ENCODE measurements at regions not wholly inside any gene's neighbourhood (a gene's known extent, or its start where the extent isn't known, plus 50 kb on each side); places are given as distances from the start of the nearest gene placed in this dataset.

- H3K4me3 ChIP-seq (replicated peaks; ENCODE audit: low read depth, low read length), result no peak overlapping the region
- DNase-seq (ENCODE audit: extremely low read depth, low read depth), result no peak
- TF ChIP-seq CTCF (IDR thresholded peaks at IDR 0.05; ENCODE audit: low read depth, low read length, missing control alignments), result no peak
These were observed 98.0 kb upstream of the DDX18 start for GRCh38 chr2:117716505-117716904.

GRCh38 chr2:117717072-117717471 is 97.4 kb upstream of the DDX18 start:
- H3K4me3 ChIP-seq (replicated peaks; ENCODE audit: low read depth, low read length), result no peak overlapping the region
- DNase-seq (ENCODE audit: extremely low read depth, low read depth), result no peak
- no peak for TF ChIP-seq CTCF (IDR thresholded peaks at IDR 0.05; ENCODE audit: low read depth, low read length, missing control alignments)

- no peak for TF ChIP-seq CTCF (IDR thresholded peaks at IDR 0.05; ENCODE audit: low read depth, low read length, missing control alignments)
- no peak overlapping the region for H3K4me3 ChIP-seq (replicated peaks; ENCODE audit: low read depth, low read length)
- DNase-seq (ENCODE audit: extremely low read depth, low read depth), result no peak
These were observed 96.4 kb upstream of the DDX18 start for GRCh38 chr2:117718048-117718447.

- H3K4me3 ChIP-seq (replicated peaks; ENCODE audit: low read depth, low read length), result no peak overlapping the region
- TF ChIP-seq CTCF (IDR thresholded peaks at IDR 0.05; ENCODE audit: low read depth, low read length, missing control alignments), result no peak
- DNase-seq (ENCODE audit: extremely low read depth, low read depth), result no peak
These were observed 93.7 kb upstream of the DDX18 start for GRCh38 chr2:117720765-117721164.

- no peak for DNase-seq (ENCODE audit: extremely low read depth, low read depth)
- H3K4me3 ChIP-seq (replicated peaks; ENCODE audit: low read depth, low read length), result no peak overlapping the region
- TF ChIP-seq CTCF (IDR thresholded peaks at IDR 0.05; ENCODE audit: low read depth, low read length, missing control alignments), result no peak
These were observed 91.0 kb upstream of the DDX18 start for GRCh38 chr2:117723483-117723882.

- DNase-seq (ENCODE audit: extremely low read depth, low read depth), result no peak
- no peak for TF ChIP-seq CTCF (IDR thresholded peaks at IDR 0.05; ENCODE audit: low read depth, low read length, missing control alignments)
- no peak overlapping the region for H3K4me3 ChIP-seq (replicated peaks; ENCODE audit: low read depth, low read length)
These were observed 90.5 kb upstream of the DDX18 start for GRCh38 chr2:117723888-117724434.

GRCh38 chr2:117726747-117727146 is 87.7 kb upstream of the DDX18 start:
- DNase-seq (ENCODE audit: extremely low read depth, low read depth), result no peak
- no peak for TF ChIP-seq CTCF (IDR thresholded peaks at IDR 0.05; ENCODE audit: low read depth, low read length, missing control alignments)
- H3K4me3 ChIP-seq (replicated peaks; ENCODE audit: low read depth, low read length), result no peak overlapping the region
